HuH-7 (cell line): ENCODE measurements at regions not wholly inside any gene's neighbourhood (a gene's known extent, or its start where the extent isn't known, plus 50 kb on each side); places are given as distances from the start of the nearest gene placed in this dataset.
"Not testable (repeated sequence)": the region's sequence is repeated elsewhere in the genome, so short reads cannot be mapped to it uniquely, and the experiment has no call there.

ENCODE experiments used
- DNase-seq: peaks from one replicate; pipeline ENCODE4 v3.0.0; 2011; ENCODE audit warnings: low spot score

GRCh38 chr5:74461251-74461650, 179.3 kb downstream of the ENC1 start:
- no peak for DNase-seq

DNA sequence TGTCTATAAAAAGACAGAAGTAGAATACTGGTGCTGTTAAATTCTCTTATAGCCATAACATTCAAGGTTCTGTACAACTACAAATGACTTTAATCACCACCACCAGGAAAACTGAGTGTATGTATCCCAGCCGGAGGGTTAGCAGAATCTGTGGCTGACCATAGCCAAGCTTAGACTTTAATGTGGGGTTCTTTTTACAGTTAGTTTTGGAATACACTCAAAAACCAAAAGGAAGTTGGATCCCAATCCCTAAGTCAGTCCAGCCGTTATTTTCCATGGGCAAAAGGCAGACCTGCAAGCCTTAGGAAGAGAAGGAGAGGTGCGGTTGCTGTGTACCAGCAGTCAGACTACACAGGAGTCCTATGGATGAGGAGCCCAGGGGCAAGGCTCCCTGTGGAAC, 179.8 kb downstream of the ENC1 start:
- DNase-seq = no peak

GRCh38 chr5:74459984-74460383, 180.5 kb downstream of the ENC1 start:
- no peak for DNase-seq

GRCh38 chr5:74457876-74458275, 182.7 kb downstream of the ENC1 start:
- no peak for DNase-seq

GRCh38 chr5:74454263-74455030, 186.1 kb downstream of the ENC1 start:
- no peak for DNase-seq

- no peak for DNase-seq
Observed at GRCh38 chr5:74452856-74453255, 187.7 kb downstream of the ENC1 start.

DNA sequence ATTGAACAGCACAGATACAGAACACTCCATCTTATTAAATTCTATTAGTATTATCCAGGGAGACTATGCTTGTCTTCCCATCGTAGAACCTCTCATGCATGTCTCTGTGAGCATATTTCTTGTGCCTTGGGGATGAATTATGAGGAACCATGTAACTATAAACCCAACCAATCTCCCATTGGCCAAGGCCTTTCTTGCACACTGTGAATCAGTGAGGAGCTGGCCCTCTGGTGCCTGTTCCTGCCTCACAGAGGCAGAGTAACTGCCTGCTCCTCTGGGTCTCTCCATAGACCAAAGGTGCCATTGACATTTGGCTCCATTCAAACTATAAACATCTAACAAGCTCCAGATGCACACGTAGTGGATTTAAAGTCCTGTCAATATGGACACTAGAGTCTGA, 190.4 kb downstream of the ENC1 start:
- no peak for DNase-seq

- no peak for DNase-seq
Observed at GRCh38 chr5:74446725-74447241, 193.7 kb downstream of the ENC1 start.

GRCh38 chr5:74442466-74442865, 198.1 kb downstream of the ENC1 start:
- DNase-seq = no peak

DNA sequence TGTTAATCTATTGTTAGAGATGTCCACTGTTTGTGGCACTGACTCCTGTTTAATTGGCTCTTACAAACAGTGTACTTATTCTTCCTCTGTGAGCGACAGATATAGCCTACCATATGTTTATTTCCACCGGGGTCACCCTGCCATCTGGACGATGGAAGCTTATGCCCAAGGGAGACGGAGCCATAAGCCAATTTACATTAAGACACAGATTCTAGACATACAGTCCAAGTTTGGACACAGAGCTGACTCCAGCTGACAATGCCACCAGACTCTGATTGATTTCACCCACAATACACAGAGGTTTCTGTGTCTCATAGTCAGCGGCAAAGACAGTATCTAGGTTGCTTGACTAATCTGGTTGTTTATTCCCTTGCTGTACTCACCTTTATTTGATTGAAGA, 198.9 kb downstream of the ENC1 start:
- DNase-seq = no peak

DNA sequence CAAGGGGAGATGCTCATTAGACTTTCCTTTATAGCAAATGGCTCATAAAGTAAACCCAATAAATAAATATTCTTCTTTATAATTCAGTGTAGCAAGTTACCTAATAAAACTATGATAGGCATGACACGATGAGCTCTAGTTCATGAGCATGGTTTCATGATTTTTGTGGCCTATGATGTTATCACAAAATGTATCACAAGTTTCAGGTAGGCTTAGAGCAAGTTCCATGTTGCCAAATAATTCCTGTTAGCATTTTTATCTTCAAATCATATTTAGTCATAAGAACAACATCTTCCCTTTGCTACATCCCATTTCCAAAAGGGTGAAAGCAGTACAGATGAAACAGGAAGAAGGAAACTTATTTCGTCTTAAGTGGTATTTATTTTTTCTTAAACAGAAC, 200.2 kb downstream of the ENC1 start:
- DNase-seq = no peak

GRCh38 chr5:74437870-74438269, 202.7 kb downstream of the ENC1 start:
- DNase-seq = not testable (repeated sequence)

GRCh38 chr5:74433896-74434829, 206.4 kb downstream of the ENC1 start:
- no peak for DNase-seq

DNA sequence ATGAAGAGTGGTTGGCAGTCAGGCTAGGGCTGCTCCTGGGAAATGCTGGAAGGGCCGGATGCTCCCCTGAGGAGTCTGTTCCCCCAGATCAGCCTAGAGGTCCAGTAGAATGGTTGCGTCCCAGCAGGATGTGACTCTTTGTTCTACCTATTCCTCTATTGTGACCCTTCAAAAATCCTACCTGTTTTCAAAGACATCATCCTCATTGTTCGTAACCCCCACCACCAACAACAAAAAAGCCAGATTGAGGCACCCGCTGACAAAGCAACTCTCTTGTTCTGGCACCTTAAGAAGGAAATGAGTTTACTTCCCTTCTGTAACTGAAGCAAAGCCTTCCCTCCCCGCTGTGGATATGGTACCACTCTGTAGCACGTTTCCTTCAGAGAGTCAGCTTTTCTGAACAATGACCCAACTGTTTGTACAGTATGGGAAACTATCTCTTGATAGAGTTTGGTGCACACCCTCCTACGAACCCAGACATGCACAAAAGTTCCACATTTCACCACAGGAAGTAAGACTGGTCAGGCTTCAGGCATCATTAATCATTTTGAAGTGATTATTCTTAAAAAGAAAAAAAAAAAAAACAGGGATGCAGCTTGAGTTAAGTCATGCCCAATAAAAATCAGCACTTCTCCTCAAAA, 207.2 kb downstream of the ENC1 start:
- DNase-seq = no peak

GRCh38 chr5:74432721-74433120, 207.8 kb downstream of the ENC1 start:
- DNase-seq = no peak

DNA sequence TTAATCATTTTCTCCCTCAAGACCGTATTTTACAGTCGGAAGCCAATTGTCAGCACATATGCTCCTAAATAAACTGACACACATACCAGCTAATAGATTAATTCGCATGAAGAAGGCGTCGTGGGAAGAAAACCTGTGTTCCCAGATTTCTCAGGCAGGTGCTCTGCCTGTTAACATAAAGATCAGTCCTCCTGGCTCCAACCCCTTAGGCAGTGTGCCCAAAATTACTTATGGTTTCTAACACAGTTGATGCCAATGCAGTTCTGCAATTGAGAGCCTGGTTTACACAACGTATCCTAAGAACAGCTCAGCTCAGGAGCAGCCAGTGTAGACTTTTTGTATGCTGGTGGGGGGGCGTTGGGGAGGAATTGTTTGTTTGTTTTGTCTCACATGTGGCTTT, 208.3 kb downstream of the ENC1 start:
- DNase-seq = no peak

DNA sequence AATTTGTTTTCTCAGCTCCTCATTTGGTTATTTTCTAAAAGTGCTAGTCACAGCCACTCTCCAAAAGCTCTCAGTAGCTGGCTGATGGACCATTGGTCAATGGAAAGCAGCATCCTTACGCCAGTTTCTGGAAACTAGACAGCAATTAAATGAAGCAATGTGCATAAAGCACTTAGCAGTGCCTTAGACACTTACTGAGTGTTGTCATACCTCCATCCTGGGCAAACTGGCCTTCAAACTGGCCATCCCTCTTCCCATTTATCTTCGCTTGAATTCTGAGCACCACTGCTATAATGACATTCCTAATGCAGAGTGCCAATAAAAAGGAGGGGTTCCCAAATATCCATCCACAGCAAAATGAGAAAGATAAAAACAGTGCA, 209.2 kb downstream of the ENC1 start:
- DNase-seq = no peak

GRCh38 chr5:74430631-74431289, 209.8 kb downstream of the ENC1 start:
- no peak for DNase-seq

- DNase-seq = no peak
Observed at GRCh38 chr5:74429495-74429894, 211.0 kb downstream of the ENC1 start.

DNA sequence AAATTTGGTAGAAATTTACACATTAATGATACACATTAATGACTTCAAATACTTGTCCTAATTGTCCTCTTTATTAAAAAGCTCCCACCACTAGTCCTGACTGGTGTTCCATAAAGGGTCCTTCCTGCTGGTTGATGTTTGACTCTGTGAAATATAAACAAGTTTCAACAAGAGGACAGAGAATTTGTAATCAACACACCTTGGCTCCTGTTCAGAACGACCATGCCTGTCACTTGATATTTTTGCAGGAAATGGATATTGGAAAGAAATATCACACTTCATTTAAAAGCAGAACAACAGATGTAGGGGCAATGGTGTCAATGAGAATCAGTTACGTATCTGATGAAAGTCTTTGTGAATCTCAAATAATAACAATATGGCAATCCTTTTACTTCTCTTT, 211.7 kb downstream of the ENC1 start:
- no peak for DNase-seq

DNA sequence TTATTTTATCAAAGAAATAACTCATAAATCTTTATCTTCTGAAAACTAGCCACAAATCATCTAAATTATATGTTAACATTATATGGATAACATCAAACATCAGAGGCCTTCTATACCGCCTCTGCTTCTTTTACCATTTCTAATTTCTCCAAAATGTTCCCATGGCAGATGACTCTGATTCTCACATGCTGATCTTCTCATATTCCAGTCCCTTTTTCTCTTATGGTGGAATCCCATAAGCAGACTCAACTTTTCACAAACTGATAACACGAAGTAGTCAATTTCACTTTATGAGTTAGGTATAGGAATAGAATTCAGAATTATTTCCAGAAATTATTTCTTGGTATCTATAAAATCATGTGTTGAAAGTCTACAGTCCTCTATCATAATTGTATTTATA, 212.3 kb downstream of the ENC1 start:
- no peak for DNase-seq

GRCh38 chr5:74426506-74426905, 214.0 kb downstream of the ENC1 start:
- DNase-seq = no peak
